ENCODE measurements at regions not wholly inside any gene's neighbourhood (a gene's known extent, or its start where the extent isn't known, plus 50 kb on each side); places are given as distances from the start of the nearest gene placed in this dataset.

GRCh38 chr12:24062642-24063245, 113.3 kb upstream of the SOX5 start:
- no peak for DNase-seq

More at GRCh38 chr12:24062642-24063245, 113.3 kb upstream of the SOX5 start:
- Histone ChIP-seq H4K20me1 (ENCODE audit: insufficient read depth, low read length) (no peaks in the 10 kb centered on the region), H3K4me3 (ENCODE audit: insufficient read depth, low read depth, low read length) (no peak overlapping the region), H3K27me3 (ENCODE audit: control insufficient read depth, insufficient read depth, low read length) (no peaks in the 10 kb centered on the region), H3K23ac (ENCODE audit: low read depth, low read length) (no peak overlapping the region), H3K27ac (ENCODE audit: insufficient read depth, low read length) (no peak overlapping the region), H4K8ac (ENCODE audit: low read depth in 2 of 2, low read length in 2 of 2) (no peak overlapping the region), H2AK5ac (ENCODE audit: low read depth, low read length) (no peak overlapping the region), H3K14ac (replicated peaks; ENCODE audit: low read depth, low read length) (no peak overlapping the region), H3K9me3 (ENCODE audit: control insufficient read depth, insufficient read depth, low read length) (no peaks in the 10 kb centered on the region), H3K36me3 (ENCODE audit: control insufficient read depth, insufficient read depth, low read length) (no peaks in the 10 kb centered on the region), H3K4ac (ENCODE audit: low read depth, low read length) (no peak overlapping the region), H2BK120ac (ENCODE audit: low read depth, low read length) (no peak overlapping the region), H3K4me1 (ENCODE audit: control insufficient read depth, insufficient read depth, low read length) (no peaks in the 10 kb centered on the region; the same call in 1 of the 2 replicates), H4K5ac (ENCODE audit: low read depth, low read length) (no peak overlapping the region), H3K79me1 (ENCODE audit: low read depth in 1 of 2, low read length in 2 of 2) (no peaks in the 10 kb centered on the region), H3K56ac (ENCODE audit: extremely low read depth, insufficient read depth, low read length) (no peak overlapping the region), H3K18ac (ENCODE audit: low read depth, low read length) (no peak overlapping the region), H3K9me1 (ENCODE audit: insufficient read depth, low read length) (no peaks in the 10 kb centered on the region), H4K91ac (ENCODE audit: insufficient read depth, low read depth, low read length) (no peak overlapping the region), H2BK20ac (ENCODE audit: low read depth, low read length) (no peak overlapping the region), H2BK15ac (ENCODE audit: low read depth, low read length) (no peak overlapping the region), H2AFZ (replicated peaks; ENCODE audit: low read length, poor library complexity) (no peak overlapping the region), H2AK9ac (replicated peaks; ENCODE audit: low read depth, low read length, poor library complexity) (no peak overlapping the region), H3K9ac (ENCODE audit: low read depth, low read length) (no peak overlapping the region), H3K4me2 (ENCODE audit: low read depth, low read length) (no peak overlapping the region), H2BK5ac (ENCODE audit: low read depth, low read length, poor library complexity, severe bottlenecking) (no peak overlapping the region)
- intact Hi-C loops (cut with micrococcal nuclease), result no loop called here
- ChIA-PET CTCF (no interaction called here), POLR2A (ENCODE audit: unreplicated experiment) (no interaction called here)
- TF ChIP-seq RCOR1 (IDR thresholded peaks at IDR 0.05; ENCODE audit: insufficient replicate concordance, low read length), result no peak
- TF ChIP-seq MAFK (IDR thresholded peaks at IDR 0.05; ENCODE audit: low read depth, low read length), result no peak
- TF ChIP-seq NFE2L2 (IDR thresholded peaks at IDR 0.05; ENCODE audit: low read depth, low read length), result no peak
- TF ChIP-seq BHLHE40 (IDR thresholded peaks at IDR 0.05; ENCODE audit: low read depth, low read length), result no peak
- TF ChIP-seq RFX5 (IDR thresholded peaks at IDR 0.05; ENCODE audit: low read depth, low read length), result no peak
- TF ChIP-seq CHD1 (IDR thresholded peaks at IDR 0.05; ENCODE audit: low read depth, low read length), result no peak
- no peak for TF ChIP-seq CEBPB (IDR thresholded peaks at IDR 0.05; ENCODE audit: low read depth, low read length)
- no peak for TF ChIP-seq FOS (IDR thresholded peaks at IDR 0.05; ENCODE audit: low read depth, low read length)
- no peak for TF ChIP-seq CTCF (conservative IDR thresholded peaks at IDR 0.05; ENCODE audit: low read depth, low read length)
- TF ChIP-seq MXI1 (IDR thresholded peaks at IDR 0.05; ENCODE audit: borderline replicate concordance, low read depth, low read length), result no peak
- in situ Hi-C loops (cut with MboI; ENCODE audit: low sequenced_read_pairs), result no loop called here
- no peak for ATAC-seq (ENCODE audit: low read depth)
- dilution Hi-C loops (cut with HindIII; ENCODE audit: low sequenced_read_pairs, unreplicated experiment), result no loop called here
- WGBS, 2 experiments (ENCODE audit: extremely low coverage in 2 of 2, insufficient read length in 1 of 2), result no CpG with 5 or more reads among the region's 1 CpG
- BruUV-seq (replicated peaks), result no TSS peak

All from IMR-90 (cell line).